ENCODE measurements at regions not wholly inside any gene's neighbourhood (a gene's known extent, or its start where the extent isn't known, plus 50 kb on each side); places are given as distances from the start of the nearest gene placed in this dataset.

- intact Hi-C loops (cut with micrococcal nuclease; ENCODE audit: unreplicated experiment): no loop called here
- Histone ChIP-seq H3K4me3 (no peak overlapping the region), H3K4me1 (ENCODE audit: control insufficient read depth, insufficient read depth, low read length) (no peaks in the 10 kb centered on the region), H4K20me1 (ENCODE audit: control insufficient read depth, insufficient read depth) (no peaks in the 10 kb centered on the region), H3K4me2 (ENCODE audit: control insufficient read depth, insufficient read depth) (no peak overlapping the region), H3K9me3 (replicated peaks; ENCODE audit: control insufficient read depth, insufficient read depth, low read length) (no peaks in the 10 kb centered on the region), H3K27me3 (replicated peaks in 1 of 2; ENCODE audit: control insufficient read depth in 2 of 2, insufficient read depth in 2 of 2, low read length in 1 of 2) (no peaks in the 10 kb centered on the region), H3K9ac (ENCODE audit: control insufficient read depth, insufficient read depth, low read length) (no peak overlapping the region), H3K79me2 (ENCODE audit: control insufficient read depth, insufficient read depth, low read length) (no peaks in the 10 kb centered on the region), H3K36me3 (ENCODE audit: control insufficient read depth in 2 of 2, insufficient read depth in 2 of 2, low read length in 1 of 2) (no peaks in the 10 kb centered on the region), H2AFZ (ENCODE audit: control insufficient read depth, low read depth, low read length) (no peak overlapping the region), H3K27ac (ENCODE audit: control insufficient read depth, insufficient read depth) (no peak overlapping the region)
- ChIA-PET CTCF (no interaction called here), POLR2A (no interaction called here), SMC1A (ENCODE audit: uncharacterized antibody, unreplicated experiment) (no interaction called here), RAD21 (ENCODE audit: unreplicated experiment) (no interaction called here)
- FAIRE-seq: no peak
- DNase-seq (ENCODE audit: low read depth, low spot score): no peak
- no TSS peak for BruUV-seq (replicated peaks)
- no peak for ATAC-seq
- in situ Hi-C loops (cut with MboI): no loop called here
- TF ChIP-seq POLR2AphosphoS5 (IDR thresholded peaks at IDR 0.05; ENCODE audit: low read length) (no peak), MXI1 (IDR thresholded peaks at IDR 0.05; ENCODE audit: low read depth, low read length) (no peak), BMI1 (IDR thresholded peaks at IDR 0.05; ENCODE audit: borderline replicate concordance) (no peak), ESRRA (IDR thresholded peaks at IDR 0.05; ENCODE audit: low read length) (no peak), MEF2A (IDR thresholded peaks at IDR 0.05; ENCODE audit: insufficient read depth, low read depth, low read length) (no peak), HCFC1 (IDR thresholded peaks at IDR 0.05; ENCODE audit: low read length) (no peak), SP1 (IDR thresholded peaks at IDR 0.05; ENCODE audit: low read depth, low read length) (no peak), ZNF207 (IDR thresholded peaks at IDR 0.05; ENCODE audit: borderline replicate concordance) (no peak), WRNIP1 (IDR thresholded peaks at IDR 0.05; ENCODE audit: borderline replicate concordance, low read depth, low read length) (no peak)
- WGBS (ENCODE audit: insufficient coverage, insufficient replicate concordance, low lambda C conversion rate, missing lambda C conversion rate): 25% methylated on average over 4 of the region's 4 CpGs
These were observed 274.4 kb downstream of the NUAK1 start for GRCh38 chr12:105864316-105864715.

- no peaks in the 10 kb centered on the region for H3K27me3 ChIP-seq (replicated peaks in 1 of 2; ENCODE audit: control insufficient read depth in 2 of 2, insufficient read depth in 2 of 2, low read length in 1 of 2)
- in situ Hi-C loops (cut with MboI): no loop called here
- H3K4me3 ChIP-seq: no peak overlapping the region
- FAIRE-seq (no peak), DNase-seq (ENCODE audit: low read depth, low spot score) (no peak), ATAC-seq (no peak)
- no peaks in the 10 kb centered on the region for H3K4me1 ChIP-seq (ENCODE audit: control insufficient read depth, insufficient read depth, low read length)
- no peaks in the 10 kb centered on the region for H3K9me3 ChIP-seq (replicated peaks; ENCODE audit: control insufficient read depth, insufficient read depth, low read length)
- ChIA-PET CTCF (no interaction called here), RAD21 (ENCODE audit: unreplicated experiment) (no interaction called here), SMC1A (ENCODE audit: uncharacterized antibody, unreplicated experiment) (no interaction called here), POLR2A (no interaction called here)
- H3K79me2 ChIP-seq (ENCODE audit: control insufficient read depth, insufficient read depth, low read length): no peaks in the 10 kb centered on the region
- BruUV-seq (replicated peaks): no TSS peak
- H2AFZ ChIP-seq (ENCODE audit: control insufficient read depth, low read depth, low read length): no peak overlapping the region
- H3K4me2 ChIP-seq (ENCODE audit: control insufficient read depth, insufficient read depth): no peak overlapping the region
- H4K20me1 ChIP-seq (ENCODE audit: control insufficient read depth, insufficient read depth): no peaks in the 10 kb centered on the region
- intact Hi-C loops (cut with micrococcal nuclease; ENCODE audit: unreplicated experiment): no loop called here
- WGBS (ENCODE audit: insufficient coverage, insufficient replicate concordance, low lambda C conversion rate, missing lambda C conversion rate): 20% methylated on average over 2 of the region's 2 CpGs
- H3K9ac ChIP-seq (ENCODE audit: control insufficient read depth, insufficient read depth, low read length): no peak overlapping the region
- no peaks in the 10 kb centered on the region for H3K36me3 ChIP-seq (ENCODE audit: control insufficient read depth in 2 of 2, insufficient read depth in 2 of 2, low read length in 1 of 2)
- no peak overlapping the region for H3K27ac ChIP-seq (ENCODE audit: control insufficient read depth, insufficient read depth)
- TF ChIP-seq CBX5 (IDR thresholded peaks at IDR 0.05; ENCODE audit: low read depth): no peak
- no peak for TF ChIP-seq E2F8 (IDR thresholded peaks at IDR 0.05; ENCODE audit: low read depth, partially characterized antibody)
- no peak for TF ChIP-seq MAX (IDR thresholded peaks at IDR 0.05; ENCODE audit: low read depth, low read length)
- TF ChIP-seq SMAD5 (IDR thresholded peaks at IDR 0.05; ENCODE audit: low read depth): no peak
- no peak for TF ChIP-seq KAT2A (conservative IDR thresholded peaks at IDR 0.05; ENCODE audit: control insufficient read depth, low read depth, low read length)
- TF ChIP-seq RAD51 (IDR thresholded peaks at IDR 0.05): no peak
- no peak for TF ChIP-seq ASH2L (IDR thresholded peaks at IDR 0.05; ENCODE audit: borderline replicate concordance, low read depth)
- TF ChIP-seq EGR1 (IDR thresholded peaks at IDR 0.05; ENCODE audit: borderline replicate concordance in 1 of 2, low read depth in 2 of 2, low read length in 2 of 2): no peak
These were observed 273.9 kb downstream of the NUAK1 start for GRCh38 chr12:105864901-105865300.
